HCT116 (cell line): ENCODE measurements at regions not wholly inside any gene's neighbourhood (a gene's known extent, or its start where the extent isn't known, plus 50 kb on each side); places are given as distances from the start of the nearest gene placed in this dataset.

Experiments
- ATAC-seq: fragments of 200-7000 bp; cut with Tn5 transposase; 2 replicates; pipeline ENCODE4 v1.9.1; 2020; ENCODE audit warnings: mild to moderate bottlenecking, moderate library complexity
- BruUV-seq: library from RNA; stranded (reverse); fragments of 400-500 nt; replicated peaks from 2 replicates; lab custom pipeline; 2021; lab: Mats Ljungman, UMichigan
- CTCF ChIA-PET: fragments of 300-600 bp; sonication (Branson Sonifier 250); formaldehyde crosslinking; loops from one replicate; lab custom pipeline; 2021; ENCODE audit warnings: antibody characterized with exemption; lab: Charles Lee
- POLR2A ChIA-PET: fragments of 300-600, 350-600 bp; sonication (Branson Sonifier 250); formaldehyde crosslinking; loops from one replicate; lab custom pipeline; 2021; ENCODE audit warnings: antibody characterized with exemption; lab: Charles Lee
- RAD21 ChIA-PET, 2 experiments: fragments of 300-600 bp; sonication (Branson Sonifier 250); formaldehyde crosslinking; loops; one replicate each; lab custom pipeline; 2023; ENCODE audit warnings: low total read pairs in 2 of 2; ENCODE audit not compliant: uncharacterized antibody in 2 of 2, unreplicated experiment in 2 of 2, low non-redundant PET in 1 of 2; lab: Charles Lee
- DNase-seq: peaks from one replicate; pipeline ENCODE4 v3.0.0-alpha.2; 2010; ENCODE audit warnings: low read depth, low spot score
- H2AFZ ChIP-seq: fragments of 200-600 bp; shearing (Covaris generic), sonication (generic); 2 replicates; pipeline ENCODE4 v1.6.1; 2017; ENCODE audit warnings: low read depth, mixed run types, mixed read lengths, antibody characterized with exemption, low read length; ENCODE audit not compliant: poor library complexity, severe bottlenecking
- H3K27ac ChIP-seq: 2 replicates; pipeline ENCODE4 v1.5.1; 2012; ENCODE audit warnings: low read depth, low read length
- H3K27me3 ChIP-seq: fragments of 200-600 bp; sonication (generic); 2 replicates; pipeline ENCODE4 v1.6.1; 2016; ENCODE audit warnings: mixed run types, low read length, mixed read lengths; ENCODE audit not compliant: insufficient read depth
- H3K36me3 ChIP-seq, 2 experiments: fragments of 200-500 bp in 1 of 2; fragments of 200-600 bp in 1 of 2; sonication (Bioruptor generic) in 1 of 2; sonication (generic) in 1 of 2; 2 replicates each; pipeline versions ENCODE4 v1.5.1 to v1.6.1; 2014 to 2016; ENCODE audit warnings: low read length in 2 of 2, inconsistent platforms in 1 of 2, mixed read lengths in 1 of 2, mixed run types in 1 of 2; ENCODE audit not compliant: insufficient read depth in 2 of 2, control insufficient read depth in 1 of 2
- H3K4me1 ChIP-seq, 2 experiments: fragments of 200-600 bp in 1 of 2; sonication (generic) in 1 of 2; 2 replicates each; pipeline versions ENCODE4 v1.5.1 to v1.6.1; 2012 to 2017; ENCODE audit warnings: low read length in 2 of 2, inconsistent platforms in 1 of 2, mild to moderate bottlenecking in 1 of 2, mixed read lengths in 1 of 2, mixed run types in 1 of 2, moderate library complexity in 1 of 2; ENCODE audit not compliant: insufficient read depth in 2 of 2, control insufficient read depth in 1 of 2
- H3K4me2 ChIP-seq: fragments of 200-600 bp; sonication (generic); 2 replicates; pipeline ENCODE4 v1.6.1; 2017; ENCODE audit warnings: mixed run types, low read length, mixed read lengths
- H3K4me3 ChIP-seq, 2 experiments: fragments of 200-600 bp in 1 of 2; sonication (generic) in 1 of 2; replicated peaks in 1 of 2; 2 replicates each; pipeline ENCODE4 v1.5.1; 2011 to 2016; ENCODE audit warnings: low read length in 2 of 2, control low read depth in 1 of 2, low read depth in 1 of 2, mild to moderate bottlenecking in 1 of 2, mixed read lengths in 1 of 2, mixed run types in 1 of 2
- H3K79me2 ChIP-seq: fragments of 200-600 bp; sonication (generic); 2 replicates; pipeline ENCODE4 v1.6.1; 2017; ENCODE audit warnings: mild to moderate bottlenecking, mixed run types, low read length, moderate library complexity, mixed read lengths; ENCODE audit not compliant: insufficient read depth
- H3K9ac ChIP-seq: fragments of 200-600 bp; sonication (generic); 2 replicates; pipeline ENCODE4 v1.6.1; 2016; ENCODE audit warnings: low read length, mixed read lengths
- H3K9me2 ChIP-seq: fragments of 200-600 bp; sonication (generic), shearing (Covaris generic); 2 replicates; pipeline ENCODE4 v1.6.1; 2017; ENCODE audit warnings: mixed run types, mild to moderate bottlenecking, moderate library complexity; ENCODE audit not compliant: insufficient read depth
- H3K9me3 ChIP-seq, 2 experiments: fragments of 200-500 bp in 1 of 2; fragments of 200-600 bp in 1 of 2; sonication (Bioruptor generic) in 1 of 2; sonication (generic) in 1 of 2; 2 replicates each; pipeline ENCODE4 v1.6.1; 2014 to 2017; ENCODE audit warnings: low read length in 2 of 2, mixed read lengths in 2 of 2, inconsistent platforms in 1 of 2, low read depth in 1 of 2, mild to moderate bottlenecking in 1 of 2, mixed run types in 1 of 2, moderate library complexity in 1 of 2; ENCODE audit not compliant: control insufficient read depth in 1 of 2, insufficient read depth in 1 of 2
- H4K20me1 ChIP-seq: fragments of 200-600 bp; sonication (generic), shearing (Covaris generic); 2 replicates; pipeline ENCODE4 v1.6.1; 2017; ENCODE audit warnings: mixed run types, mild to moderate bottlenecking, moderate library complexity; ENCODE audit not compliant: insufficient read depth
- CBX3 ChIP-seq: IDR thresholded peaks from 2 replicates; pipeline ENCODE4 v1.6.1; 2012; ENCODE audit warnings: low read depth
- CEBPB ChIP-seq: IDR thresholded peaks from 2 replicates; pipeline ENCODE4 v1.6.1; 2012; ENCODE audit warnings: low read depth
- EGR1 ChIP-seq: IDR thresholded peaks from 2 replicates; pipeline ENCODE4 v1.6.1; 2012; ENCODE audit warnings: low read depth
- ELF1 ChIP-seq: IDR thresholded peaks from 2 replicates; pipeline ENCODE4 v1.6.1; 2012; ENCODE audit warnings: low read depth, borderline replicate concordance
- EZH2 ChIP-seq: fragments of 200-600 bp; sonication (generic); IDR thresholded peaks from 2 replicates; pipeline ENCODE4 v1.6.1; 2017; ENCODE audit warnings: antibody characterized with exemption, mixed run types
- FOSL1 ChIP-seq: IDR thresholded peaks from 2 replicates; pipeline ENCODE4 v1.6.1; 2012; ENCODE audit warnings: low read depth
- JUND ChIP-seq: IDR thresholded peaks from 2 replicates; pipeline ENCODE4 v1.6.1; 2012
- POLR2A ChIP-seq: IDR thresholded peaks from 2 replicates; pipeline ENCODE4 v1.7.0; 2011; ENCODE audit warnings: borderline replicate concordance; ENCODE audit not compliant: insufficient read depth, insufficient read length; ENCODE audit errors: extremely low read depth
- POLR2AphosphoS5 ChIP-seq: IDR thresholded peaks from 2 replicates; pipeline ENCODE4 v1.6.1; 2011; ENCODE audit warnings: mild to moderate bottlenecking, low read depth, low read length, moderate library complexity
- RAD21 ChIP-seq: IDR thresholded peaks from 2 replicates; pipeline ENCODE4 v1.6.1; 2012; ENCODE audit warnings: low read depth, mild to moderate bottlenecking
- SIN3A ChIP-seq: IDR thresholded peaks from 2 replicates; pipeline ENCODE4 v1.6.1; 2012; ENCODE audit warnings: low read depth
- SP1 ChIP-seq: IDR thresholded peaks from 2 replicates; pipeline ENCODE4 v1.6.1; 2012; ENCODE audit warnings: low read depth
- SRF ChIP-seq: IDR thresholded peaks from 2 replicates; pipeline ENCODE4 v1.6.1; 2012; ENCODE audit warnings: low read depth
- YY1 ChIP-seq: IDR thresholded peaks from 2 replicates; pipeline ENCODE4 v1.6.1; 2011; ENCODE audit warnings: low read length, low read depth, moderate library complexity, mild to moderate bottlenecking; ENCODE audit not compliant: insufficient replicate concordance; ENCODE audit errors: extremely low read depth
- ZFX ChIP-seq: fragments of 450-650 bp; IDR thresholded peaks from 2 replicates; pipeline ENCODE4 v1.6.1; 2017
- intact Hi-C: fragments of 100-400 bp; cut with micrococcal nuclease; formaldehyde crosslinking; loops from 2 replicates; pipeline ENCODE4 v1.10.0; 2022
- TF ChIP-seq, protein P1 (sequence below): IDR thresholded peaks from 2 replicates; pipeline ENCODE4 v1.6.1; 2012; ENCODE audit warnings: low read depth
- TF ChIP-seq, protein P2 (sequence below): IDR thresholded peaks from 2 replicates; pipeline ENCODE4 v1.6.1; 2012
- TF ChIP-seq, protein P3 (sequence below): IDR thresholded peaks from 2 replicates; pipeline ENCODE4 v1.6.1; 2012
- TF ChIP-seq, protein P4 (sequence below): IDR thresholded peaks from 2 replicates; pipeline ENCODE4 v1.6.1; 2011; ENCODE audit warnings: mild to moderate bottlenecking, low read length, moderate library complexity; ENCODE audit not compliant: insufficient replicate concordance; ENCODE audit errors: extremely low read depth

DNA sequence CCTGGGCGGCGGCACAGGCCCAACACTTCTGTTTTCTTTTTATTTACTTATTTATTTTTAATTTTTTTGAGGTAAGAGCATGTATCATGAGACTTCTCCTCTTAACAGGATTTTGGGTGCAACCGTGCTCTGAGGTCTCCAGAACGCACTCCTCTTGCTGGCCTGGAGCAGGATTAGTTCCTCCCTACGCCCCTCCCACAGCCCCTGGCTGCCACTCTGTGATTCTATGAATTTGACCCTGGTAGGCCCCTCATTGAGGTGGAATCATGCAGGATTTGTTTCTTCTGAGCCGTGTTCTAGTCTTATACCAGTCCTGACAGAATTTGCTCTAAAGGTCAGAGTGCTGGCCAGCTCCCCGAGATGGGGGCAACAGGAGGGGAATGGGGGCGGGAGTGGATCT, 106.5 kb upstream of the HS6ST1 start:
- RAD21 ChIA-PET = no interaction called here
- Histone ChIP-seq H3K4me3 (no peak overlapping the region), H3K27ac (no peak overlapping the region), H3K9me3 (no peaks in the 10 kb centered on the region), H3K27me3 (peaks cover 36% of the 10 kb centered on the region), H3K4me1 (peaks cover 0 to 10% of the 10 kb centered on the region in 2 experiments; a peak in 1 of 4 replicates), H2AFZ (no peak overlapping the region), H3K9ac (no peak overlapping the region), H3K36me3 (no peaks in the 10 kb centered on the region), H3K79me2 (no peaks in the 10 kb centered on the region), H3K9me2 (no peaks in the 10 kb centered on the region), H4K20me1 (no peaks in the 10 kb centered on the region), H3K4me2 (no peak overlapping the region)
- DNase-seq (no peak), ATAC-seq (no peak)
- intact Hi-C loops = no loop called here
- CTCF ChIA-PET = no interaction called here
- no peak for TF ChIP-seq ZFX
- TF ChIP-seq CBX3 = no peak
- TF ChIP-seq EZH2 = no peak
- no peak for TF ChIP-seq ELF1
- TF ChIP-seq EGR1 = no peak
- no peak for TF ChIP-seq YY1
- TF ChIP-seq POLR2A = no peak
- TF ChIP-seq, protein P1, sequence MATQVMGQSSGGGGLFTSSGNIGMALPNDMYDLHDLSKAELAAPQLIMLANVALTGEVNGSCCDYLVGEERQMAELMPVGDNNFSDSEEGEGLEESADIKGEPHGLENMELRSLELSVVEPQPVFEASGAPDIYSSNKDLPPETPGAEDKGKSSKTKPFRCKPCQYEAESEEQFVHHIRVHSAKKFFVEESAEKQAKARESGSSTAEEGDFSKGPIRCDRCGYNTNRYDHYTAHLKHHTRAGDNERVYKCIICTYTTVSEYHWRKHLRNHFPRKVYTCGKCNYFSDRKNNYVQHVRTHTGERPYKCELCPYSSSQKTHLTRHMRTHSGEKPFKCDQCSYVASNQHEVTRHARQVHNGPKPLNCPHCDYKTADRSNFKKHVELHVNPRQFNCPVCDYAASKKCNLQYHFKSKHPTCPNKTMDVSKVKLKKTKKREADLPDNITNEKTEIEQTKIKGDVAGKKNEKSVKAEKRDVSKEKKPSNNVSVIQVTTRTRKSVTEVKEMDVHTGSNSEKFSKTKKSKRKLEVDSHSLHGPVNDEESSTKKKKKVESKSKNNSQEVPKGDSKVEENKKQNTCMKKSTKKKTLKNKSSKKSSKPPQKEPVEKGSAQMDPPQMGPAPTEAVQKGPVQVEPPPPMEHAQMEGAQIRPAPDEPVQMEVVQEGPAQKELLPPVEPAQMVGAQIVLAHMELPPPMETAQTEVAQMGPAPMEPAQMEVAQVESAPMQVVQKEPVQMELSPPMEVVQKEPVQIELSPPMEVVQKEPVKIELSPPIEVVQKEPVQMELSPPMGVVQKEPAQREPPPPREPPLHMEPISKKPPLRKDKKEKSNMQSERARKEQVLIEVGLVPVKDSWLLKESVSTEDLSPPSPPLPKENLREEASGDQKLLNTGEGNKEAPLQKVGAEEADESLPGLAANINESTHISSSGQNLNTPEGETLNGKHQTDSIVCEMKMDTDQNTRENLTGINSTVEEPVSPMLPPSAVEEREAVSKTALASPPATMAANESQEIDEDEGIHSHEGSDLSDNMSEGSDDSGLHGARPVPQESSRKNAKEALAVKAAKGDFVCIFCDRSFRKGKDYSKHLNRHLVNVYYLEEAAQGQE = no peak
- TF ChIP-seq SRF = no peak
- TF ChIP-seq JUND = no peak
- TF ChIP-seq, protein P2, sequence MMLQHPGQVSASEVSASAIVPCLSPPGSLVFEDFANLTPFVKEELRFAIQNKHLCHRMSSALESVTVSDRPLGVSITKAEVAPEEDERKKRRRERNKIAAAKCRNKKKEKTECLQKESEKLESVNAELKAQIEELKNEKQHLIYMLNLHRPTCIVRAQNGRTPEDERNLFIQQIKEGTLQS = no peak
- TF ChIP-seq CEBPB = no peak
- no peak for TF ChIP-seq SP1
- TF ChIP-seq SIN3A = no peak
- TF ChIP-seq, protein P3, sequence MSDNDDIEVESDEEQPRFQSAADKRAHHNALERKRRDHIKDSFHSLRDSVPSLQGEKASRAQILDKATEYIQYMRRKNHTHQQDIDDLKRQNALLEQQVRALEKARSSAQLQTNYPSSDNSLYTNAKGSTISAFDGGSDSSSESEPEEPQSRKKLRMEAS = no peak
- TF ChIP-seq POLR2AphosphoS5 = no peak
- TF ChIP-seq, protein P4, sequence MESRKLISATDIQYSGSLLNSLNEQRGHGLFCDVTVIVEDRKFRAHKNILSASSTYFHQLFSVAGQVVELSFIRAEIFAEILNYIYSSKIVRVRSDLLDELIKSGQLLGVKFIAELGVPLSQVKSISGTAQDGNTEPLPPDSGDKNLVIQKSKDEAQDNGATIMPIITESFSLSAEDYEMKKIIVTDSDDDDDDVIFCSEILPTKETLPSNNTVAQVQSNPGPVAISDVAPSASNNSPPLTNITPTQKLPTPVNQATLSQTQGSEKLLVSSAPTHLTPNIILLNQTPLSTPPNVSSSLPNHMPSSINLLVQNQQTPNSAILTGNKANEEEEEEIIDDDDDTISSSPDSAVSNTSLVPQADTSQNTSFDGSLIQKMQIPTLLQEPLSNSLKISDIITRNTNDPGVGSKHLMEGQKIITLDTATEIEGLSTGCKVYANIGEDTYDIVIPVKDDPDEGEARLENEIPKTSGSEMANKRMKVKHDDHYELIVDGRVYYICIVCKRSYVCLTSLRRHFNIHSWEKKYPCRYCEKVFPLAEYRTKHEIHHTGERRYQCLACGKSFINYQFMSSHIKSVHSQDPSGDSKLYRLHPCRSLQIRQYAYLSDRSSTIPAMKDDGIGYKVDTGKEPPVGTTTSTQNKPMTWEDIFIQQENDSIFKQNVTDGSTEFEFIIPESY = no peak
- TF ChIP-seq RAD21 = no peak
- TF ChIP-seq FOSL1 = no peak
- no TSS peak for BruUV-seq
- POLR2A ChIA-PET = no interaction called here
